AG09319 (cell line): ENCODE measurements at regions not wholly inside any gene's neighbourhood (a gene's known extent, or its start where the extent isn't known, plus 50 kb on each side); places are given as distances from the start of the nearest gene placed in this dataset.

Experiments used
- DNase-seq: peaks from one replicate; pipeline ENCODE4 v3.0.0-alpha.2; 2010; ENCODE audit warnings: low read depth; ENCODE audit errors: extremely low read depth
- CTCF ChIP-seq: IDR thresholded peaks from 2 replicates; pipeline ENCODE4 v1.5.1; 2011; ENCODE audit warnings: low read depth, mild to moderate bottlenecking, inconsistent platforms, low read length, moderate library complexity

- DNase-seq = no peak
- no peak for TF ChIP-seq CTCF
These were observed 743.7 kb upstream of the HS6ST1 start for GRCh38 chr2:129062146-129062912.

- DNase-seq = no peak
These were observed 748.4 kb upstream of the HS6ST1 start for GRCh38 chr2:129067070-129067469.

GRCh38 chr2:129067953-129068352 is 749.3 kb upstream of the HS6ST1 start:
- DNase-seq = no peak
- no peak for TF ChIP-seq CTCF

More at GRCh38 chr2:129067070-129067469, 748.4 kb upstream of the HS6ST1 start:
- no peak for TF ChIP-seq CTCF

- DNase-seq = no peak
- TF ChIP-seq CTCF = no peak
These were observed 749.9 kb upstream of the HS6ST1 start for GRCh38 chr2:129068543-129068942.

GRCh38 chr2:129069875-129070594 is 751.4 kb upstream of the HS6ST1 start:
- TF ChIP-seq CTCF = no peak
- no peak for DNase-seq

- no peak for TF ChIP-seq CTCF
- DNase-seq = no peak
These were observed 752.0 kb upstream of the HS6ST1 start for GRCh38 chr2:129070663-129071062.

- no peak for TF ChIP-seq CTCF
- no peak for DNase-seq
These were observed 752.9 kb upstream of the HS6ST1 start for GRCh38 chr2:129071531-129071930.
